SK-N-MC (cell line): ENCODE measurements at regions not wholly inside any gene's neighbourhood (a gene's known extent, or its start where the extent isn't known, plus 50 kb on each side); places are given as distances from the start of the nearest gene placed in this dataset.

Experiments
- EZH2 ChIP-seq: fragments of 200-600 bp; sonication (generic); IDR thresholded peaks from one replicate; pipeline ENCODE4 v1.6.1; 2017; ENCODE audit warnings: antibody characterized with exemption
- FOXP2 ChIP-seq: optimal IDR thresholded peaks from 2 replicates; pipeline ENCODE3; 2011; ENCODE audit warnings: mild to moderate bottlenecking, moderate library complexity; ENCODE audit not compliant: insufficient read depth; ENCODE audit errors: extremely low read length, control extremely low read depth
- POLR2AphosphoS5 ChIP-seq: IDR thresholded peaks from 2 replicates; pipeline ENCODE4 v1.6.1; 2012; ENCODE audit warnings: mild to moderate bottlenecking, low read depth, low read length, borderline replicate concordance

DNA sequence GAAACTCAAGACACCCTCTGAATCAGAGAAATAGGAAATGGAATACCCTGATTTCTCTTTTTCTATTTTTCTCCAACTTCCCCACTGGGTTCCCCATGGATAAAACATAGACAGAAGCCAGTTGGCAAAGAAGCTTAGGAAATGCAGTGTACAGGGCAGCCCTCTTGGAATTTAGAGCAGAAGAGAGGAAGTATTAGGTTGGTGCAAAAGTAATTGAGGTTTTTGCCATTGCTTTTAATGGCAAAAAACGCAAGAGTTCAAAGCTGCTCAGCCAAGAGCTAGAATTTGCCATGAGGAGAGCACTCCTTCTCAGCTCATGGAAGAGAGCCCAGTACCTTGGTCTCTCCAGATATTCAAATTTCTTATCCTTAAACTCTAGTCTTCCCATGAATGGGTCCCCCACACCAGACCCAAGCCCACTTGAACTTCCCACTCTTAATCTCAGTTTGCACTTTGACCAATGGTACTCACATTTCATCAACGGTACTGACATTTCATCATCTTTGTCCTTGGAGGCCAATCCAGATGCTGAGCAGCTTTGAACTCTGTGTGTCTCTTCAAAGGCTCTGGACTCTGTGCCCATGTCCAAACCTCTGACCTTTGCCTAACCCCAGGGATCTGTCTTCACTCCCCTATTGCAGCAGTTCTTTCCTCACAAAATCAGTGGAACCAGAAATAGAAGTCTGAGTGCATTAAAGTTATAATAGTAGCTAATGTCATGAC is 73.2 kb upstream of the PPP1R3C start:
- no peak for TF ChIP-seq EZH2
- TF ChIP-seq POLR2AphosphoS5, result no peak
- TF ChIP-seq FOXP2, result no peak
